NB4 (cell line): ENCODE measurements at regions not wholly inside any gene's neighbourhood (a gene's known extent, or its start where the extent isn't known, plus 50 kb on each side); places are given as distances from the start of the nearest gene placed in this dataset.

ENCODE experiments used
- MYC ChIP-seq: IDR thresholded peaks from 2 replicates; pipeline ENCODE4 v1.6.1; 2011; ENCODE audit warnings: low read depth, low read length
- POLR2A ChIP-seq: IDR thresholded peaks from 2 replicates; pipeline ENCODE4 v1.6.1; 2011; ENCODE audit warnings: mild to moderate bottlenecking; ENCODE audit not compliant: insufficient read length; ENCODE audit errors: extremely low read depth
- TF ChIP-seq, protein P1 (sequence below): IDR thresholded peaks from one replicate; pipeline ENCODE4 v1.5.1; 2012; ENCODE audit warnings: low read depth, low read length
- TF ChIP-seq, protein P2 (sequence below): IDR thresholded peaks from 2 replicates; pipeline ENCODE4 v1.6.1; 2011; ENCODE audit warnings: low read depth, low read length

DNA sequence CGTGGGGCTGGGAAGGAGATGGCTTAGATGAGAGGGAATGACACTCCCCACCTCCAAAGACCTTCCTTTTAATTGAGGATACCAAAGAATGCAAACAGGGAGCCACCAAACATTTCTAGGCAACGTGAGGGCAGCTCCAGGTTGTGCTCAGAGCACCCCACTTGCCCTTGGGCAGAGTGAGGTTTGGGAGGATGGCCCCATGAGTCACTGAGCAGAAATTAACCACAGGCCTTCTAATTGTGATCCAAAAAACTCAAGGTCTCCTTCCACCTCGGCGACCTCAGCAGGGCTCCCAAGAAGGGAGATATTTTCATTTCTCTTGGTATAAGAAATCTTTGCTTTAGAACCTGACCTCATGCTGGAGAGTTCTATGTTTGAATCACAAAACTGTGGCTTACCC lies 305.0 kb upstream of the TPM1 start:
- TF ChIP-seq, protein P1, sequence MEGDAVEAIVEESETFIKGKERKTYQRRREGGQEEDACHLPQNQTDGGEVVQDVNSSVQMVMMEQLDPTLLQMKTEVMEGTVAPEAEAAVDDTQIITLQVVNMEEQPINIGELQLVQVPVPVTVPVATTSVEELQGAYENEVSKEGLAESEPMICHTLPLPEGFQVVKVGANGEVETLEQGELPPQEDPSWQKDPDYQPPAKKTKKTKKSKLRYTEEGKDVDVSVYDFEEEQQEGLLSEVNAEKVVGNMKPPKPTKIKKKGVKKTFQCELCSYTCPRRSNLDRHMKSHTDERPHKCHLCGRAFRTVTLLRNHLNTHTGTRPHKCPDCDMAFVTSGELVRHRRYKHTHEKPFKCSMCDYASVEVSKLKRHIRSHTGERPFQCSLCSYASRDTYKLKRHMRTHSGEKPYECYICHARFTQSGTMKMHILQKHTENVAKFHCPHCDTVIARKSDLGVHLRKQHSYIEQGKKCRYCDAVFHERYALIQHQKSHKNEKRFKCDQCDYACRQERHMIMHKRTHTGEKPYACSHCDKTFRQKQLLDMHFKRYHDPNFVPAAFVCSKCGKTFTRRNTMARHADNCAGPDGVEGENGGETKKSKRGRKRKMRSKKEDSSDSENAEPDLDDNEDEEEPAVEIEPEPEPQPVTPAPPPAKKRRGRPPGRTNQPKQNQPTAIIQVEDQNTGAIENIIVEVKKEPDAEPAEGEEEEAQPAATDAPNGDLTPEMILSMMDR: no peak
- TF ChIP-seq, protein P2, sequence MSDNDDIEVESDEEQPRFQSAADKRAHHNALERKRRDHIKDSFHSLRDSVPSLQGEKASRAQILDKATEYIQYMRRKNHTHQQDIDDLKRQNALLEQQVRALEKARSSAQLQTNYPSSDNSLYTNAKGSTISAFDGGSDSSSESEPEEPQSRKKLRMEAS: no peak
- TF ChIP-seq POLR2A: no peak
- TF ChIP-seq MYC: no peak
